ENCODE measurements at regions not wholly inside any gene's neighbourhood (a gene's known extent, or its start where the extent isn't known, plus 50 kb on each side); places are given as distances from the start of the nearest gene placed in this dataset.
"Not testable (repeated sequence)": the region's sequence is repeated elsewhere in the genome, so short reads cannot be mapped to it uniquely, and the experiment has no call there.

DNA sequence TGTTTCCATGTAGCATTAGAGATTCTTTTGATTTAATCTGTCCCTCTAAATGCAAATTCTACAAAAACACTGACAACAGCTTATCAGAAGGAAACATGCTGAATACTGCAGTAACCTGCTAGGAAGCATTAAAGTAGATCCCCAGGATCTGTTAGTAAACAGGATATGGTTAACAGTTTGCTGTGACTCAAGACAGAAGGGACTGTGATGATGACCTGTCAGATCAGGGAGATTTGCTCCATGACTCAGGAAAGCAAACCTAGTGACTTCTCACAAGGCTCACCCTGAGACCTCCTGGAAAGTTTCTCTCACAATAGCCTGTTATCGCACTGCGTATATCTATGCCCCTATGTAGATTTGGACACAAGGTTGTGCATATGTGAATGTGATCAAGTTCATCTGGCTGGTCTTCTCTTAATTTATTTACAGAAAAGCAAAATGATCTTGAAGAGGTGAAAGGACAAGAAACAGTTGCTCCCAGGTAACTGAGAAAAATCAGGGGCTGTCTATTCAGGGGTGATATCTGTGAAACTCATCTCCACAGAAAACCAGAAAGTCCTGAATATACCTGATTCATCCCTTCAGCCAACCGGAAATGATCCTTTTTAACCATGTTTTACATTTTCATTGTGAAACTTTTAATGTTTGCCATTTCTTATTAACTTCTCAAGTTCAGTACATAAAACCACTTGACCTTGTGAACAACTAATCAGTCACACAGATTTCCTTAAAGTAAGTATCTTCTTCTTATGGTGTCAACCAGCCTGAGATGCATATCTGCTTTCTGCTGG, 333.1 kb upstream of the COX7C start:
- BruUV-seq (replicated peaks); DNase-seq (ENCODE audit: extremely low read depth in 1 of 4, low spot score in 3 of 4); H3K27ac ChIP-seq (ENCODE audit: extremely low read depth, low read depth, low read length); H3K79me2 ChIP-seq (ENCODE audit: control insufficient read depth, insufficient read depth, low read length); CTCF ChIA-PET (ENCODE audit: low intra/inter-chr PET ratio); H3K27me3 ChIP-seq (ENCODE audit: control insufficient read depth in 2 of 2, insufficient read depth in 2 of 2, low read length in 2 of 2); H3K4me1 ChIP-seq (replicated peaks in 1 of 2; ENCODE audit: control insufficient read depth in 2 of 2, insufficient read depth in 2 of 2, low read length in 2 of 2); H4K20me1 ChIP-seq (replicated peaks; ENCODE audit: control insufficient read depth, insufficient read depth, low read length); in situ Hi-C loops (cut with MboI); POLR2A ChIA-PET; H2AFZ ChIP-seq (ENCODE audit: low read depth, low read length); H3K4me3 ChIP-seq; H3K4me2 ChIP-seq (ENCODE audit: insufficient read depth, low read length); H3K9ac ChIP-seq (ENCODE audit: insufficient read depth in 1 of 2, low read depth in 2 of 2, low read length in 2 of 2); FAIRE-seq; H3K36me3 ChIP-seq (ENCODE audit: control insufficient read depth, insufficient read depth, low read length); H3K9me3 ChIP-seq (replicated peaks; ENCODE audit: control insufficient read depth, insufficient read depth, low read depth, low read length); intact Hi-C loops (cut with micrococcal nuclease); H3K9me1 ChIP-seq (ENCODE audit: control insufficient read depth, insufficient read depth, low read length): not testable (repeated sequence)
- peak; percentile 29; the same call in 1 of the 2 replicates for TF ChIP-seq FOSL1 (tag; conservative IDR thresholded peaks at IDR 0.05)
- 0% methylated on average over 3 of the region's 3 CpGs for WGBS (ENCODE audit: insufficient coverage, low coverage, missing lambda C conversion rate)
- peak; percentile 82 for ATAC-seq

DNA sequence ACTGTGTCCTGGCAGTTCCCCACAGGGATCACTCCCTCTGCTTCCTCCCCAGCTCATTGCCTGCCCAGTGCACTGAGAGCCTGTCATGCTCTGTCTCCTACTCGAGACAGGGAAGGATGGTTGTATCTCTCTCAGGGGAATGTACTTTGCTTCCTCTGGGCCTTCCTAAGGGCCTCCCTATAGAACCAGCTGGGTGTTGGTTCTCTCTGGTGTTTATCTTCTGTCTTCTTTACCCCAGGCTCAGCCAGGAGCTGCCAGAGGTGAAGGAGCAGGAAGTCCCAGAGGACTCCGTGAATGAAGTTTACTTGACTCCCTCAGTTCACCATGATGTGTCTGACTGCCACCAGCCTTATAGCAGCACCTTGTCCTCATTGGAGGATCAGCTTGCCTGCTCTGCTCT, 330.3 kb upstream of the COX7C start:
- POLR2A ChIA-PET: not testable (repeated sequence)

DNA sequence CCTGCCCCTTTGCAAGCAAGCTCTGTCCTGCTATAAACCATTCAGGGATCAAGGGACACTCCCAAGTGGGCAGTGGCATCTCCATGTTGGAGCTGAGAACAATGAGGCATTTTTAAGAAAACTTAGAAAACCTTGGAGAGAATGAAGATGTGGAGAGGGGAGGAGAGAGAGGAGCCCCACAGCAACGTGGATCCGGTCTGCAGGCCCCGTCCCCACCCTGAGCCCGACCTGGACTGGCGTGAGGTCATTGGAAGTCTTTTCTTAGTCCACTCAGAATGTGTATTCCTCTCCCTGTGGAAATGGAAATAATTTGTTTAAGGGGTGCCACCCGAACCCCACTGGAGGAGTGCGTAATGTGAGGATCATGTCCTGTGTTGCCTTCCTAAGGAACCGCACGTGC, 328.0 kb upstream of the COX7C start:
- FAIRE-seq; in situ Hi-C loops (cut with MboI): not testable (repeated sequence)

More for the DNA sequence above, 330.3 kb upstream of the COX7C start:
- H3K9me3 ChIP-seq (replicated peaks; ENCODE audit: control insufficient read depth, insufficient read depth, low read depth, low read length); H4K20me1 ChIP-seq (replicated peaks; ENCODE audit: control insufficient read depth, insufficient read depth, low read length); H3K9me1 ChIP-seq (ENCODE audit: control insufficient read depth, insufficient read depth, low read length); H3K4me1 ChIP-seq (replicated peaks in 1 of 2; ENCODE audit: control insufficient read depth in 2 of 2, insufficient read depth in 2 of 2, low read length in 2 of 2); intact Hi-C loops (cut with micrococcal nuclease); H3K4me3 ChIP-seq; H3K9ac ChIP-seq (ENCODE audit: insufficient read depth in 1 of 2, low read depth in 2 of 2, low read length in 2 of 2); BruUV-seq (replicated peaks); FAIRE-seq; CTCF ChIA-PET (ENCODE audit: low intra/inter-chr PET ratio); H2AFZ ChIP-seq (ENCODE audit: low read depth, low read length); H3K27ac ChIP-seq (ENCODE audit: extremely low read depth, low read depth, low read length); DNase-seq (ENCODE audit: extremely low read depth in 1 of 4, low spot score in 3 of 4); H3K4me2 ChIP-seq (ENCODE audit: insufficient read depth, low read length); H3K36me3 ChIP-seq (ENCODE audit: control insufficient read depth, insufficient read depth, low read length); in situ Hi-C loops (cut with MboI); H3K27me3 ChIP-seq (ENCODE audit: control insufficient read depth in 2 of 2, insufficient read depth in 2 of 2, low read length in 2 of 2); H3K79me2 ChIP-seq (ENCODE audit: control insufficient read depth, insufficient read depth, low read length); ATAC-seq: not testable (repeated sequence)
- WGBS (ENCODE audit: insufficient coverage, low coverage, missing lambda C conversion rate): 0% methylated on average over 2 of the region's 2 CpGs

DNA sequence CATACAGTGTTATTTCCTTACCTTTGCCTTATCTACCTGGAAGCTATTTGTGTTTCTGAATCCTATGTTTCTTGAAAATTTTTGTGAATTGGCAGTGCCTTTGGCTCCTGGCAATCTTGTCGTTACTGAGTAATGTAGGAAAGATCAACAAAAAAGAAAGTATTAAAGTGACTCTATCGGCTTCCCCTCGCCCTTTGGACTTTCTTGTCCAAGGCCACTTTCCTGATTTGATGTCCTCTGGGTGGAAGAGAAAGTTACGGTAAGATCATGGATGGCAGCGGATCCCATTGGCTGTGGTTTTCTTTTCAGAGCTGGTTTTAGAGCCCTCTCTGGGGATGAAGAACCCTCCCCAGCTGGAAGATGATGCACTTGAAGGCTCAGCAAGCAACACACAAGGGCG, 324.9 kb upstream of the COX7C start:
- ATAC-seq; H3K27me3 ChIP-seq (ENCODE audit: control insufficient read depth in 2 of 2, insufficient read depth in 2 of 2, low read length in 2 of 2); H3K9me1 ChIP-seq (ENCODE audit: control insufficient read depth, insufficient read depth, low read length); intact Hi-C loops (cut with micrococcal nuclease); in situ Hi-C loops (cut with MboI); POLR2A ChIA-PET; H3K4me3 ChIP-seq; H4K20me1 ChIP-seq (replicated peaks; ENCODE audit: control insufficient read depth, insufficient read depth, low read length); FAIRE-seq; CTCF ChIA-PET (ENCODE audit: low intra/inter-chr PET ratio); H3K9ac ChIP-seq (ENCODE audit: insufficient read depth in 1 of 2, low read depth in 2 of 2, low read length in 2 of 2); DNase-seq (ENCODE audit: extremely low read depth in 1 of 4, low spot score in 3 of 4); H3K4me1 ChIP-seq (replicated peaks in 1 of 2; ENCODE audit: control insufficient read depth in 2 of 2, insufficient read depth in 2 of 2, low read length in 2 of 2); H3K27ac ChIP-seq (ENCODE audit: extremely low read depth, low read depth, low read length); H3K79me2 ChIP-seq (ENCODE audit: control insufficient read depth, insufficient read depth, low read length); H2AFZ ChIP-seq (ENCODE audit: low read depth, low read length); H3K36me3 ChIP-seq (ENCODE audit: control insufficient read depth, insufficient read depth, low read length); H3K4me2 ChIP-seq (ENCODE audit: insufficient read depth, low read length); H3K9me3 ChIP-seq (replicated peaks; ENCODE audit: control insufficient read depth, insufficient read depth, low read depth, low read length); BruUV-seq (replicated peaks): not testable (repeated sequence)
- 6% methylated on average over 4 of the region's 6 CpGs for WGBS (ENCODE audit: insufficient coverage, low coverage, missing lambda C conversion rate)

More for the DNA sequence above, 328.0 kb upstream of the COX7C start:
- H3K4me2 ChIP-seq (ENCODE audit: insufficient read depth, low read length); CTCF ChIA-PET (ENCODE audit: low intra/inter-chr PET ratio); H3K36me3 ChIP-seq (ENCODE audit: control insufficient read depth, insufficient read depth, low read length); BruUV-seq (replicated peaks); H2AFZ ChIP-seq (ENCODE audit: low read depth, low read length); H3K79me2 ChIP-seq (ENCODE audit: control insufficient read depth, insufficient read depth, low read length); H3K4me1 ChIP-seq (replicated peaks in 1 of 2; ENCODE audit: control insufficient read depth in 2 of 2, insufficient read depth in 2 of 2, low read length in 2 of 2); H3K27ac ChIP-seq (ENCODE audit: extremely low read depth, low read depth, low read length); H4K20me1 ChIP-seq (replicated peaks; ENCODE audit: control insufficient read depth, insufficient read depth, low read length); H3K9ac ChIP-seq (ENCODE audit: insufficient read depth in 1 of 2, low read depth in 2 of 2, low read length in 2 of 2); intact Hi-C loops (cut with micrococcal nuclease); H3K4me3 ChIP-seq; H3K9me3 ChIP-seq (replicated peaks; ENCODE audit: control insufficient read depth, insufficient read depth, low read depth, low read length); DNase-seq (ENCODE audit: extremely low read depth in 1 of 4, low spot score in 3 of 4); ATAC-seq; POLR2A ChIA-PET; H3K9me1 ChIP-seq (ENCODE audit: control insufficient read depth, insufficient read depth, low read length); H3K27me3 ChIP-seq (ENCODE audit: control insufficient read depth in 2 of 2, insufficient read depth in 2 of 2, low read length in 2 of 2): not testable (repeated sequence)
- 4% methylated on average over 7 of the region's 9 CpGs for WGBS (ENCODE audit: insufficient coverage, low coverage, missing lambda C conversion rate)
